K562 (cell line): ENCODE measurements at regions not wholly inside any gene's neighbourhood (a gene's known extent, or its start where the extent isn't known, plus 50 kb on each side); places are given as distances from the start of the nearest gene placed in this dataset.

Experiments used
- ATAC-seq: fragments of 200-7000 bp; cut with Tn5 transposase; 3 replicates; pipeline ENCODE4 v1.9.1; 2020; ENCODE audit warnings: moderate library complexity
- BruUV-seq: library from RNA; stranded (reverse); fragments of 400-500 nt; replicated peaks from 2 replicates; lab custom pipeline; 2021; lab: Mats Ljungman, UMichigan
- CTCF ChIA-PET: fragments of 300-600 bp; formaldehyde crosslinking; extraction: SDS; loops from one replicate; lab custom pipeline; 2021; ENCODE audit warnings: low intra/inter-chr PET ratio; lab: Yijun Ruan, JAX
- POLR2A ChIA-PET: fragments of 300-600, 350-650 bp; sonication (Branson Sonifier 250); formaldehyde crosslinking; extraction: SDS; loops from one replicate; lab custom pipeline; 2021; ENCODE audit warnings: antibody characterized with exemption, inconsistent platforms; lab: Yijun Ruan, JAX
- DNase-seq, 4 experiments: peaks; one replicate each; pipeline versions ENCODE4 v3.0.0 to v3.0.0-alpha.2; 2011 to 2018; ENCODE audit warnings: low spot score in 3 of 4, mixed read lengths in 3 of 4; ENCODE audit errors: extremely low read depth in 1 of 4
- FAIRE-seq: peaks from 2 replicates; lab custom pipeline; 2011; peaks lifted over from hg19 to GRCh38; lab: Jason Lieb, UNC
- H2AFZ ChIP-seq: 2 replicates; pipeline ENCODE4 v1.6.0; 2011; ENCODE audit warnings: low read depth, low read length, control low read depth, inconsistent platforms
- H3K27ac ChIP-seq: fragments of 200-600 bp; 3 replicates; pipeline ENCODE4 v1.8.0; 2011; ENCODE audit warnings: low read depth, mild to moderate bottlenecking, control low read depth, inconsistent platforms, low read length, moderate library complexity, mixed read lengths; ENCODE audit errors: extremely low read depth
- H3K27me3 ChIP-seq, 2 experiments: fragments of 300-600 bp in 1 of 2; 2 replicates in 1 of 2; 3 replicates in 1 of 2; pipeline versions ENCODE4 v1.6.0 to v1.8.0; 2011; ENCODE audit warnings: inconsistent platforms in 2 of 2, low read length in 2 of 2, mild to moderate bottlenecking in 1 of 2, mixed read lengths in 1 of 2, moderate library complexity in 1 of 2; ENCODE audit not compliant: control insufficient read depth in 2 of 2, insufficient read depth in 2 of 2
- H3K36me3 ChIP-seq: fragments of 300-600 bp; 3 replicates; pipeline ENCODE4 v1.8.0; 2011; ENCODE audit warnings: mild to moderate bottlenecking, low read length, inconsistent platforms; ENCODE audit not compliant: control insufficient read depth, insufficient read depth
- H3K4me1 ChIP-seq, 2 experiments: fragments of 200-600 bp in 1 of 2; replicated peaks in 1 of 2; 2 replicates in 1 of 2; 3 replicates in 1 of 2; pipeline versions ENCODE4 v1.5.1 to v1.8.0; 2011; ENCODE audit warnings: inconsistent platforms in 2 of 2, low read length in 2 of 2, mild to moderate bottlenecking in 1 of 2, mixed read lengths in 1 of 2, moderate library complexity in 1 of 2; ENCODE audit not compliant: control insufficient read depth in 2 of 2, insufficient read depth in 2 of 2
- H3K4me2 ChIP-seq: 2 replicates; pipeline ENCODE4 v1.6.1; 2011; ENCODE audit warnings: low read length, control low read depth, inconsistent platforms, mixed read lengths; ENCODE audit not compliant: insufficient read depth
- H3K4me3 ChIP-seq: fragments of 200-600 bp; sonication (generic), shearing (Covaris generic); 2 replicates; pipeline ENCODE4 v1.5.1; 2016; ENCODE audit warnings: control low read depth, inconsistent platforms
- H3K79me2 ChIP-seq: fragments of 200-600 bp; 3 replicates; pipeline ENCODE4 v1.8.0; 2011; ENCODE audit warnings: low read length, inconsistent platforms; ENCODE audit not compliant: control insufficient read depth, insufficient read depth
- H3K9ac ChIP-seq, 2 experiments: 2 replicates each; pipeline versions ENCODE4 v1.6.0 to v1.6.1; 2011; ENCODE audit warnings: low read depth in 2 of 2, low read length in 2 of 2, control low read depth in 1 of 2, inconsistent platforms in 1 of 2, mild to moderate bottlenecking in 1 of 2, mixed read lengths in 1 of 2; ENCODE audit not compliant: insufficient read depth in 1 of 2
- H3K9me1 ChIP-seq: one replicate; pipeline ENCODE4 v1.6.0; 2011; ENCODE audit warnings: inconsistent platforms, mild to moderate bottlenecking, low read length, moderate library complexity; ENCODE audit not compliant: control insufficient read depth, insufficient read depth
- H3K9me3 ChIP-seq: replicated peaks from 2 replicates; pipeline ENCODE4 v1.5.1; 2011; ENCODE audit warnings: low read depth, low read length, inconsistent platforms; ENCODE audit not compliant: control insufficient read depth, insufficient read depth
- H4K20me1 ChIP-seq: replicated peaks from 2 replicates; pipeline ENCODE4 v1.6.1; 2011; ENCODE audit warnings: low read length, inconsistent platforms, mixed read lengths; ENCODE audit not compliant: control insufficient read depth, insufficient read depth
- CCNT2 ChIP-seq: IDR thresholded peaks from 2 replicates; pipeline ENCODE4 v1.6.1; 2011; ENCODE audit warnings: borderline replicate concordance, low read depth, mild to moderate bottlenecking, moderate library complexity, mixed read lengths, low read length; ENCODE audit not compliant: insufficient read length; ENCODE audit errors: extremely low read depth
- CREB1 ChIP-seq, 2 experiments: sonication (generic) in 1 of 2; formaldehyde crosslinking in 1 of 2; IDR thresholded peaks; 2 replicates each; pipeline versions ENCODE4 v1.6.1 to v1.8.0; 2012 to 2022; ENCODE audit warnings: inconsistent platforms in 1 of 2, mild to moderate bottlenecking in 1 of 2, missing genetic modification reagents in 1 of 2, moderate library complexity in 1 of 2
- ETV6 ChIP-seq, 3 experiments: fragments of 150-350 bp in 1 of 3; sonication (generic) in 1 of 3; formaldehyde crosslinking in 1 of 3; IDR thresholded peaks; 2 replicates each; pipeline versions ENCODE4 v1.6.1 to v1.8.0; 2014 to 2022; ENCODE audit warnings: borderline replicate concordance in 2 of 3, low read depth in 2 of 3, antibody characterized with exemption in 1 of 3, low read length in 1 of 3, mild to moderate bottlenecking in 1 of 3, missing genetic modification reagents in 1 of 3
- MAZ ChIP-seq, 2 experiments: fragments of 450-650 bp in 1 of 2; sonication (generic) in 1 of 2; formaldehyde crosslinking; IDR thresholded peaks in 1 of 2; conservative IDR thresholded peaks in 1 of 2; 2 replicates each; pipeline versions ENCODE4 v1.4.0 to v1.5.0; 2020; ENCODE audit warnings: mild to moderate bottlenecking in 1 of 2, missing genetic modification reagents in 1 of 2
- MYBL2 ChIP-seq, 2 experiments: fragments of 450-650 bp in 1 of 2; sonication (generic) in 1 of 2; formaldehyde crosslinking in 1 of 2; IDR thresholded peaks; 2 replicates each; pipeline versions ENCODE4 v1.6.1 to v1.8.1; 2017 to 2022; ENCODE audit warnings: borderline replicate concordance in 1 of 2, inconsistent platforms in 1 of 2, low read depth in 1 of 2, mild to moderate bottlenecking in 1 of 2, missing genetic modification reagents in 1 of 2, moderate library complexity in 1 of 2
- RBM22 ChIP-seq: fragments of 200-400 bp; formaldehyde crosslinking; IDR thresholded peaks from 2 replicates; pipeline ENCODE4 v1.6.1; 2018; ENCODE audit warnings: low read length, low read depth; ENCODE audit not compliant: poor library complexity, severe bottlenecking
- RCOR1 ChIP-seq, 2 experiments: IDR thresholded peaks; 2 replicates each; pipeline ENCODE4 v1.6.1; 2012; ENCODE audit warnings: low read depth in 2 of 2, low read length in 2 of 2, borderline replicate concordance in 1 of 2, improper control_type of control experiment in 1 of 2
- WGBS: fragments of 100-300 bp; shearing (Covaris generic); methylation state at CpG from one replicate; pipeline ENCODE4 v1.1.6; 2016; ENCODE audit warnings: low coverage, mixed read lengths; ENCODE audit not compliant: insufficient coverage; ENCODE audit errors: missing lambda C conversion rate; 5-methylcytosine and 5-hydroxymethylcytosine counted together
- in situ Hi-C: fragments of 300-500 bp; cut with MboI; formaldehyde crosslinking; loops from 4 replicates; pipeline ENCODE4 v1.15.0; 2018; ENCODE audit warnings: inconsistent platforms, mixed read lengths
- intact Hi-C: fragments of 100-400 bp; cut with micrococcal nuclease; formaldehyde crosslinking; loops from 2 replicates; pipeline ENCODE4 v1.14.2; 2022
- TF ChIP-seq, protein P1 (sequence below): sonication (generic); formaldehyde crosslinking; IDR thresholded peaks from 2 replicates; pipeline ENCODE4 v1.8.0; 2022; ENCODE audit warnings: missing genetic modification reagents, mild to moderate bottlenecking, moderate library complexity, borderline replicate concordance
- TF ChIP-seq, protein P2 (sequence below), 2 experiments: fragments of 150-350 bp in 1 of 2; IDR thresholded peaks; 2 replicates each; pipeline ENCODE4 v1.6.1; 2012 to 2016; ENCODE audit warnings: low read depth in 2 of 2, low read length in 2 of 2, mild to moderate bottlenecking in 1 of 2, moderate library complexity in 1 of 2
- TF ChIP-seq, protein P3 (sequence below): fragments of 150-350 bp; conservative IDR thresholded peaks from 2 replicates; pipeline ENCODE4 v1.6.1; 2014; ENCODE audit warnings: low read length
- TF ChIP-seq, protein P4 (sequence below): fragments of 450-650 bp; formaldehyde crosslinking; IDR thresholded peaks from 2 replicates; pipeline ENCODE4 v1.4.0; 2022; ENCODE audit warnings: missing genetic modification characterization

DNA sequence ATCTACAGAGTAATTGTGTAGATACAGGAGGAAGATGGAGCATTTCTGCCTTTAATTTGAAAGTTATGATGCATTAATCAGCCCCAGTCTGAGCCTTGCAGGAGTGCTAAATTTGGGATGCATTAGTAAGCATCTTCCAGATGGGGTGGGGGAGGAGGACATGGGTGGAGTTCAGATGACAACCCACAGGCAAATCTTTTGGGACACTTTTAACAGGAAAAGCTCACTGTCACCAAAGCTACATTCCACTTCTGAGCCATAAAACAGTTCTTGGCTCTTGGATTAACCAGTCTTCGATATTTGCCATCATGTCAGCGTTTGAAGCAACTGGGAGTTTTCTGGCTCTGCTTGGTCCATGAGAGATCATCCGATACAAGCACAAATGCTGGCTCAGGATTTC lies 121.1 kb downstream of the CXCL12 start:
- in situ Hi-C loops: no loop called here
- intact Hi-C loops: no loop called here
- ChIA-PET CTCF (no interaction called here), POLR2A (no interaction called here)
- Histone ChIP-seq H3K9ac (no peak overlapping the region), H2AFZ (no peak overlapping the region), H3K27me3 (peaks cover 0 to 33% of the 10 kb centered on the region in 2 experiments; a peak in 3 of 5 replicates), H3K27ac (no peak overlapping the region), H3K9me3 (no peaks in the 10 kb centered on the region), H3K4me3 (no peak overlapping the region), H4K20me1 (no peaks in the 10 kb centered on the region), H3K36me3 (no peaks in the 10 kb centered on the region), H3K9me1 (no peaks in the 10 kb centered on the region), H3K4me2 (no peak overlapping the region), H3K4me1 (no peaks in the 10 kb centered on the region), H3K79me2 (no peaks in the 10 kb centered on the region)
- WGBS: 0% methylated on average over 3 of the region's 3 CpGs
- no peak for DNase-seq
- FAIRE-seq: no peak
- BruUV-seq: no TSS peak
- no peak for ATAC-seq
- TF ChIP-seq MAZ (CRISPR knock-in tag; conservative IDR thresholded peaks at IDR 0.05 in 1 of 2, IDR thresholded peaks at IDR 0.05 in 1 of 2) (no peak), ETV6 (IDR thresholded peaks at IDR 0.05; ENCODE audit: borderline replicate concordance in 1 of 2, low read depth in 2 of 2, low read length in 1 of 2) (no peak), ETV6 (CRISPR knock-in tag; IDR thresholded peaks at IDR 0.05; ENCODE audit: borderline replicate concordance) (no peak), RBM22 (no peak), CCNT2 (no peak), MYBL2 (IDR thresholded peaks at IDR 0.05; ENCODE audit: low read depth) (no peak), MYBL2 (CRISPR knock-in tag; IDR thresholded peaks at IDR 0.05; ENCODE audit: borderline replicate concordance) (no peak), CREB1 (IDR thresholded peaks at IDR 0.05) (no peak), CREB1 (CRISPR knock-in tag; IDR thresholded peaks at IDR 0.05) (no peak), RCOR1 (IDR thresholded peaks at IDR 0.05; ENCODE audit: borderline replicate concordance in 1 of 2, low read depth in 2 of 2, low read length in 2 of 2) (no peak)
- TF ChIP-seq, protein P1, sequence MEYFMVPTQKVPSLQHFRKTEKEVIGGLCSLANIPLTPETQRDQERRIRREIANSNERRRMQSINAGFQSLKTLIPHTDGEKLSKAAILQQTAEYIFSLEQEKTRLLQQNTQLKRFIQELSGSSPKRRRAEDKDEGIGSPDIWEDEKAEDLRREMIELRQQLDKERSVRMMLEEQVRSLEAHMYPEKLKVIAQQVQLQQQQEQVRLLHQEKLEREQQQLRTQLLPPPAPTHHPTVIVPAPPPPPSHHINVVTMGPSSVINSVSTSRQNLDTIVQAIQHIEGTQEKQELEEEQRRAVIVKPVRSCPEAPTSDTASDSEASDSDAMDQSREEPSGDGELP (CRISPR knock-in tag): no peak
- TF ChIP-seq, protein P2, sequence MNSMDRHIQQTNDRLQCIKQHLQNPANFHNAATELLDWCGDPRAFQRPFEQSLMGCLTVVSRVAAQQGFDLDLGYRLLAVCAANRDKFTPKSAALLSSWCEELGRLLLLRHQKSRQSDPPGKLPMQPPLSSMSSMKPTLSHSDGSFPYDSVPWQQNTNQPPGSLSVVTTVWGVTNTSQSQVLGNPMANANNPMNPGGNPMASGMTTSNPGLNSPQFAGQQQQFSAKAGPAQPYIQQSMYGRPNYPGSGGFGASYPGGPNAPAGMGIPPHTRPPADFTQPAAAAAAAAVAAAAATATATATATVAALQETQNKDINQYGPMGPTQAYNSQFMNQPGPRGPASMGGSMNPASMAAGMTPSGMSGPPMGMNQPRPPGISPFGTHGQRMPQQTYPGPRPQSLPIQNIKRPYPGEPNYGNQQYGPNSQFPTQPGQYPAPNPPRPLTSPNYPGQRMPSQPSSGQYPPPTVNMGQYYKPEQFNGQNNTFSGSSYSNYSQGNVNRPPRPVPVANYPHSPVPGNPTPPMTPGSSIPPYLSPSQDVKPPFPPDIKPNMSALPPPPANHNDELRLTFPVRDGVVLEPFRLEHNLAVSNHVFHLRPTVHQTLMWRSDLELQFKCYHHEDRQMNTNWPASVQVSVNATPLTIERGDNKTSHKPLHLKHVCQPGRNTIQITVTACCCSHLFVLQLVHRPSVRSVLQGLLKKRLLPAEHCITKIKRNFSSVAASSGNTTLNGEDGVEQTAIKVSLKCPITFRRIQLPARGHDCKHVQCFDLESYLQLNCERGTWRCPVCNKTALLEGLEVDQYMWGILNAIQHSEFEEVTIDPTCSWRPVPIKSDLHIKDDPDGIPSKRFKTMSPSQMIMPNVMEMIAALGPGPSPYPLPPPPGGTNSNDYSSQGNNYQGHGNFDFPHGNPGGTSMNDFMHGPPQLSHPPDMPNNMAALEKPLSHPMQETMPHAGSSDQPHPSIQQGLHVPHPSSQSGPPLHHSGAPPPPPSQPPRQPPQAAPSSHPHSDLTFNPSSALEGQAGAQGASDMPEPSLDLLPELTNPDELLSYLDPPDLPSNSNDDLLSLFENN (IDR thresholded peaks at IDR 0.05; ENCODE audit: low read depth in 2 of 2, low read length in 2 of 2): no peak
- TF ChIP-seq, protein P3, sequence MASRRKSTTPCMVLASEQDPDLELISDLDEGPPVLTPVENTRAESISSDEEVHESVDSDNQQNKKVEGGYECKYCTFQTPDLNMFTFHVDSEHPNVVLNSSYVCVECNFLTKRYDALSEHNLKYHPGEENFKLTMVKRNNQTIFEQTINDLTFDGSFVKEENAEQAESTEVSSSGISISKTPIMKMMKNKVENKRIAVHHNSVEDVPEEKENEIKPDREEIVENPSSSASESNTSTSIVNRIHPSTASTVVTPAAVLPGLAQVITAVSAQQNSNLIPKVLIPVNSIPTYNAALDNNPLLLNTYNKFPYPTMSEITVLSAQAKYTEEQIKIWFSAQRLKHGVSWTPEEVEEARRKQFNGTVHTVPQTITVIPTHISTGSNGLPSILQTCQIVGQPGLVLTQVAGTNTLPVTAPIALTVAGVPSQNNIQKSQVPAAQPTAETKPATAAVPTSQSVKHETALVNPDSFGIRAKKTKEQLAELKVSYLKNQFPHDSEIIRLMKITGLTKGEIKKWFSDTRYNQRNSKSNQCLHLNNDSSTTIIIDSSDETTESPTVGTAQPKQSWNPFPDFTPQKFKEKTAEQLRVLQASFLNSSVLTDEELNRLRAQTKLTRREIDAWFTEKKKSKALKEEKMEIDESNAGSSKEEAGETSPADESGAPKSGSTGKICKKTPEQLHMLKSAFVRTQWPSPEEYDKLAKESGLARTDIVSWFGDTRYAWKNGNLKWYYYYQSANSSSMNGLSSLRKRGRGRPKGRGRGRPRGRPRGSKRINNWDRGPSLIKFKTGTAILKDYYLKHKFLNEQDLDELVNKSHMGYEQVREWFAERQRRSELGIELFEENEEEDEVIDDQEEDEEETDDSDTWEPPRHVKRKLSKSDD: no peak
- TF ChIP-seq, protein P4, sequence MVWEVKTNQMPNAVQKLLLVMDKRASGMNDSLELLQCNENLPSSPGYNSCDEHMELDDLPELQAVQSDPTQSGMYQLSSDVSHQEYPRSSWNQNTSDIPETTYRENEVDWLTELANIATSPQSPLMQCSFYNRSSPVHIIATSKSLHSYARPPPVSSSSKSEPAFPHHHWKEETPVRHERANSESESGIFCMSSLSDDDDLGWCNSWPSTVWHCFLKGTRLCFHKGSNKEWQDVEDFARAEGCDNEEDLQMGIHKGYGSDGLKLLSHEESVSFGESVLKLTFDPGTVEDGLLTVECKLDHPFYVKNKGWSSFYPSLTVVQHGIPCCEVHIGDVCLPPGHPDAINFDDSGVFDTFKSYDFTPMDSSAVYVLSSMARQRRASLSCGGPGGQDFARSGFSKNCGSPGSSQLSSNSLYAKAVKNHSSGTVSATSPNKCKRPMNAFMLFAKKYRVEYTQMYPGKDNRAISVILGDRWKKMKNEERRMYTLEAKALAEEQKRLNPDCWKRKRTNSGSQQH (CRISPR knock-in tag): no peak
